HG03378 (cell line): ENCODE measurements at regions not wholly inside any gene's neighbourhood (a gene's known extent, or its start where the extent isn't known, plus 50 kb on each side); places are given as distances from the start of the nearest gene placed in this dataset.

Experiments
- ATAC-seq: cut with Tn5 transposase; IDR thresholded peaks from one replicate; pipeline ENCODE4 v1.9.1; 2021; ENCODE audit warnings: mild to moderate bottlenecking, moderate library complexity; ENCODE audit not compliant: unreplicated experiment

- no peak for ATAC-seq
These were observed 257.6 kb upstream of the TLE3 start for GRCh38 chr15:70355275-70355795.

GRCh38 chr15:70354346-70354905 is 256.7 kb upstream of the TLE3 start:
- no peak for ATAC-seq

- ATAC-seq = no peak
These were observed 256.1 kb upstream of the TLE3 start for GRCh38 chr15:70353606-70354345.

- ATAC-seq = no peak
These were observed 254.4 kb upstream of the TLE3 start for GRCh38 chr15:70351941-70352774.

DNA sequence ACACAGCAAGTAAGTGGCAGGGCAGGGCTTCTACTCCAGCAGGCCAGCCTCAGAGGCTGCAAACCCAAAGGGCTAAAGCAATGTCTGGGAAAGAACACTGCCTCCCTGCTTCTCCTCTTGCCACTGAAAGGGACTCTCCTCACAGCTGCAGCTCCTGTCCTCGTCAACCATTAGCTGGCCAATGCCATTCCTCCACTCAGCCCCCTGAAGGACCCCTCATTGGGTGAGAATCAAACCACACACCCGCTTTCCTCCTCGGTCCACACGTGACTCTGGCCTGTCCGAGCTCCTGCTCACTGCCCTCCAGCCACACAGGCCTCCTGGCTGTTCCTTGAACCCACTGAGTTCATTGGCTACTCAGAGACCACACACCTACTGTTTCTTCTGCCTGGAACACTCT is 253.7 kb upstream of the TLE3 start:
- ATAC-seq = no peak

GRCh38 chr15:70348581-70349344 is 251.0 kb upstream of the TLE3 start:
- ATAC-seq = no peak

GRCh38 chr15:70348226-70348543 is 250.5 kb upstream of the TLE3 start:
- no peak for ATAC-seq

GRCh38 chr15:70347321-70348225 is 249.9 kb upstream of the TLE3 start:
- ATAC-seq = no peak

GRCh38 chr15:70345251-70346019 is 247.7 kb upstream of the TLE3 start:
- no peak for ATAC-seq

DNA sequence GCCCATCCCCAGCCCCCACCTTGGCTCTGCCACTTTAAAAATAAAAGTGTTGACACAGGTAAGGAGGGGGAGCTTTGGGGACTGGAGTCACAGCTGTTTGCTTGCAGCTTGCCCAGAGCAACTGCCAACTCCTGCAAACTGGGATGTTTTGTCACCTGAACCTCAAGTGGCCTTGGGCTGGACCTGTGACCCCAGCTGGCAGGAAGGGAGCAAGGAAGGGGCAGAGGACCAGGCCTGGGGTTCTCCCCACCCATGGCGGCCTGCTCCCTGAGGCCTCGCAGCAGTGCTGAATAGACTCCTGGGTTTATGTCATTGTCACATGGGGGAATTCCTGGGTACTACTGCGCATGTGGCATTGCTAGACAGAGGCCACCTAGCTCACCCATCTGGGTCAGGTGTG is 246.9 kb upstream of the TLE3 start:
- no peak for ATAC-seq

- no peak for ATAC-seq
These were observed 246.4 kb upstream of the TLE3 start for GRCh38 chr15:70343961-70344621.

DNA sequence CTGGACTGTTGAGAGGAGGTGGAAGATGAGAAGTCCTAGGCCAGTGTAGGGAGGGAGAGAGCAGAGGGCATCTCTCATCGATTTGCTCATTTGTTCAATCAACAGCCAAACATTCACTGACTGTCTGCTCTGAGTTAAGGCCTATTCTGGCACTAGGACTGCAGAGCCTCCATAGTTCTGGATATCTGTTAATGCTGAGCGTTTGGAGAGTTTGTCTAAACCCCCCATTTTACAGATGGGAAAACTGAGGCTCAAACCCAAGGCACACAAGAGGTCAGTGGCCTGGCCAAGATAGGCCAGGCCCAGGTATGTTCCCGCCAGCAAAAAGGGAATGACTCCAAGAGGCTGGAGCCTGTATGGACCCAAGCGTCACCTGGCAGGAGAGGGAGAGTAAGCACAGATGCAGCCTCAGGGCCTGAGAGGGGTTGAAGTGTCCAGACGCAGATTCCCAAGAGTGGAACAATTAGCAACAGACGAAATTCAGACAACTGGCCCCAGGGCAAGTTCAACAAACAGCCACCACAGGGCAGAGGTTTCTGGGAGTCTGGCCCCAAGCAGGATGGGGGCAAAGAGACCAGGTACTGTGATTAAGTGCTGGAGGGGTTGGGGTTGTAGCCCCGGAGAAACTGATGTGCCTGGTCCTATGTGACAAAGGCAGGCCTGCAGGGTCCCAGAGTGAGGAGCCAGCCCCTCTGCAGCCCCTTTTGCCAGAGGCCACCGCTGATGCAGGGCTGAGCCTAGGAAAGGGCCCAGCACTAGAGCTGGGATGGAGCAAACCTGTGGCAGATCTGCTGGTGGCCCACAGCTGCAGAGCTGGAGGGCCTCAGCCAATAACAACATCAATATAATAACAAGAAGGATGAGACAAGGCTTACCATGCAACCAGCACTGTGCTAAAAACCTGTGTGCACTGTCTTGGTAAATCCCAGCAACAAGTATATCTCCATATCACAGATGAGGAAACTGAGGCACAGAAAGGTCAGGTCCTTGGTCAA is 245.1 kb upstream of the TLE3 start:
- no peak for ATAC-seq

DNA sequence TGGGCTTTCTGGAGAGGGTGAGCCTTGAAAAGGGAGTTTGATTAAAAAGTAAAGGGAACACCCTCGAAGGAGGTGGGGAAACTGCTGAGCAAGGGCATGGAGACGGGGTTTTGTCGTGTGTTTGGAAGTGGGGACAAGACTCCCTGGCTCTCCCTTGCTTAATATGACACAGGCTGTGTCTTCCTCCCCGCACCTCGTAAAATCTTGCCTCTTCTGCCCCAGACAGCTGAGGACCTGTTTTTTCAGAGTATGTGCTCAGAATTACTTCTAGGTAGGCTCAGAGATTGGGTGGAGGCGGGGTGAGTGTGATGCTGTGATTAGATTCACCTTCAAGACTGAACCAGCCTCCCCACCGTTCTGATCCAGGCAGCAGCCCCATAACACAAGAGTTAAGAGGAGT is 244.4 kb upstream of the TLE3 start:
- no peak for ATAC-seq

GRCh38 chr15:70341566-70341965 is 243.8 kb upstream of the TLE3 start:
- ATAC-seq = no peak

DNA sequence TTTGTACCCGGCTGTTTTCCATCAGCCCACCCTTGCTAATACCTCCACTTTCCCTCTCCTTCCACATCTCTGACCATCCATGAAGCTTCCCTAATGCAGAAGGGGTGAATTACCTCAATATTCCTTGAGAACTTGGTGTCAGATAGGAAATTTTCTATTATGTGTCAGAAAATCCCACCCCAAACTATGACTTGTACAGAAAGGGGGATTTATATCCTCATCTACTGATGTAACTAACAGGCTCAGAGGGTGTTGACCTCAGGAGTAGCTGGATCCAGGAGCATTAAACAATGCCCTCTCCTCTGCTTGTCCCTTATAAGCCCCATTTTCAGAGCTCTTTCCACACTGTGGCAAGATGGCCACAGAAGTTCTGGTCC is 242.8 kb upstream of the TLE3 start:
- no peak for ATAC-seq

- no peak for ATAC-seq
These were observed 242.1 kb upstream of the TLE3 start for GRCh38 chr15:70339571-70340493.
